ENCODE measurements at regions not wholly inside any gene's neighbourhood (a gene's known extent, or its start where the extent isn't known, plus 50 kb on each side); places are given as distances from the start of the nearest gene placed in this dataset.
"Not testable (repeated sequence)": the region's sequence is repeated elsewhere in the genome, so short reads cannot be mapped to it uniquely, and the experiment has no call there.

- ChIA-PET POLR2A (no interaction called here), CTCF (interaction anchor here (1.4 to 2.6 kb wide), 4 partner anchors 13 to 271 kb away, joined by 3 to 9 read pairs (median 4); no protein-coding TSS in a partner anchor)
- DNase-seq (ENCODE audit: extremely low spot score) = no peak
- TF ChIP-seq CTCF (IDR thresholded peaks at IDR 0.05; ENCODE audit: control extremely low read depth, extremely low read depth, low read depth, missing control alignments) = no peak
Observed at GRCh38 chr9:31390403-31391025, 993.9 kb upstream of the ACO1 start.

DNA sequence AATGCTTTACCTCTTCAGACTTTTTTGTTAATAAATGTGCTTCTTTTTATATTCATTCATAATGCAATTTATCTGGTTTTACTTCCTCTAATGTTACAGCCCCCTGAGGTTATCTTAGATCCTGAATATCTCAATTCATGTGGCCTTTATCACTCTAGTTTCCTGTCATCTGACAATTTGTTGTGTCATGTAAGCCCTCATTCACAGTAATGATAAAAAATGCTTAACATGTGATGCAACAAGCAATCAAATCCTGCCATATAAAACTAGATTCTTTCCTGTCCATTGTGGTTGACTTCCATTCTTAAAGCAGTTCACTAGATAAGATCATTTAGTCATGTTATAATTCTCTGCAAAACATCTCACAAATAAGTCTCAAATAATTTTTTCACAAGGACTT, 991.2 kb upstream of the ACO1 start:
- CTCF ChIA-PET = no interaction called here
- no peak for DNase-seq (ENCODE audit: extremely low spot score)
- no peak for TF ChIP-seq CTCF (IDR thresholded peaks at IDR 0.05; ENCODE audit: control extremely low read depth, extremely low read depth, low read depth, missing control alignments)
- POLR2A ChIA-PET = no interaction called here

DNA sequence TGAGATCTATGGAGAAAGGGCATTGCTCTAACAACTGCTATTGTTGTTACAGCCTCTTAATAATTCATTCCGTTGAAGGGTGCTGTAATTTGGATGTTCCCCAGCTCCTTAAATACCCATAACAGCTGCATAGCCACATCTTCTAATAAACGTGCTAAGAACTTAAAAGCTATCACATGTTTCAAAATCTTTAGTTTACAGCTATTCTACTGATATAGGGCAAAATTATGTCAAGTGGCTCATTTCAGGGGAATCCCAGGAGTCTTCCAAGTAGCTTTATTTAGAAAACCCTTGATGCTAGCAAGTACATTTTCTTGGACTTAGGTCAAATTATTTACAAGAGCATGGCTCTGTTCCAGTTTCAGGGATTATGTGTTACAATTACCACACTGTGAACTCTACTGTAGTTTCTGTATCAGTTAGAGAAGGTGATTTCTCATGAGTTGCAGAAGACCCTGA, 990.4 kb upstream of the ACO1 start:
- ChIA-PET CTCF (no interaction called here), POLR2A (no interaction called here)
- DNase-seq (ENCODE audit: extremely low spot score) = peak; percentile 14
- TF ChIP-seq CTCF (IDR thresholded peaks at IDR 0.05; ENCODE audit: control extremely low read depth, extremely low read depth, low read depth, missing control alignments) = no peak

- ChIA-PET POLR2A (no interaction called here), CTCF (no interaction called here)
- TF ChIP-seq CTCF (IDR thresholded peaks at IDR 0.05; ENCODE audit: control extremely low read depth, extremely low read depth, low read depth, missing control alignments) = no peak
- no peak for DNase-seq (ENCODE audit: extremely low spot score)
Observed at GRCh38 chr9:31412081-31412480, 972.4 kb upstream of the ACO1 start.

DNA sequence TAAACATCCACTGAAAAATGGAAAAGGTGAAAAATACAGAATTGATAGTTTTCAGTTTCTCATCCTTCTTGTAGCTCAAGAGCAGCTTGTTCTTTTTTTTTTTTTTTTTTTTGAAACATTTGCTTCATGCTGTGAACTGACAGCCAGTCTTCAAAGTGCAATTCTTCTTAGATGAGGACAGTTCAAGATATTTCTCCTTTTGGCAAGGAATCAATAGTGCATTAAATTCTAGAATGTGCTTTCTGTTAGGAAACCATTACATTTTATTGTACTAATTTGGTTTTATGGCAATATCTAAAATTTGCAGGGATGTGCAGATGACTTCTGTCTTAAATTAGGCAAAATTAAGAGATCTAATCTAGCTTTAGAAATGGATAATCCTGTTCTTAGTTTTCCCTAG, 969.3 kb upstream of the ACO1 start:
- CTCF ChIA-PET = no interaction called here
- no peak for DNase-seq (ENCODE audit: extremely low spot score)
- POLR2A ChIA-PET = interaction anchor here (0.6 kb wide), 1 partner anchor 12 kb away, joined by 3 read pairs; no protein-coding TSS in a partner anchor
- no peak for TF ChIP-seq CTCF (IDR thresholded peaks at IDR 0.05; ENCODE audit: control extremely low read depth, extremely low read depth, low read depth, missing control alignments)

DNA sequence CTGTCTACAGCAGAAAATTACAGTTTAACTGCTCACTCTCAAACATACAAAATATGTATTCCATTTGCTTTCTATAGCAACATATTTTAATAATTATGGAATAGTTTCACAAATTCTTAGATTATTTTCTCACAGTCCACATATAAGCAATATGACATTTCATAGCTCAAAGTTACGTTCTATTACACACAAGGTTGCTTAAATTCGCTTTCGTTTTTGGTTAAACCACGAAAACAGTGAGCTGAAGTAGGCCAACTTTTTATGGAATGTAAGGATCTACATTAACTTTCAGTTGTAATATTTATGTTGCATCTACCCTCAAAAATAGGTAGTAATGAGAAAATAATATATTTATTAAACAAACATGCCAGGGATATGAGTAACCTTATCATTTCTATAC, 966.0 kb upstream of the ACO1 start:
- CTCF ChIA-PET = no interaction called here
- POLR2A ChIA-PET = no interaction called here
- TF ChIP-seq CTCF (IDR thresholded peaks at IDR 0.05; ENCODE audit: control extremely low read depth, extremely low read depth, low read depth, missing control alignments) = no peak
- DNase-seq (ENCODE audit: extremely low spot score) = no peak

- DNase-seq (ENCODE audit: extremely low spot score); CTCF ChIA-PET; POLR2A ChIA-PET: not testable (repeated sequence)
Observed at GRCh38 chr9:31443630-31444457, 940.6 kb upstream of the ACO1 start.

All from GM10248 (cell line).